Inflammatory macrophage treated with lipopolysaccharide for 1 hour (primary cell): ENCODE measurements at regions not wholly inside any gene's neighbourhood (a gene's known extent, or its start where the extent isn't known, plus 50 kb on each side); places are given as distances from the start of the nearest gene placed in this dataset.
A peak's percentile ranks its signal among the peaks of the same experiment; 100 is the strongest.

Experiments
- DNase-seq, 2 donors: peaks; one replicate each; pipeline ENCODE4 v3.0.0-alpha.2; 2020 to 2022

- DNase-seq: no peak
Observed at GRCh38 chr13:20351281-20352022, 119.3 kb upstream of the GJB6 start.

- DNase-seq: no peak
Observed at GRCh38 chr13:20350819-20351218, 118.7 kb upstream of the GJB6 start.

- DNase-seq: no peak
Observed at GRCh38 chr13:20350382-20350763, 118.3 kb upstream of the GJB6 start.

GRCh38 chr13:20349564-20350381 is 117.7 kb upstream of the GJB6 start:
- DNase-seq: no peak

- DNase-seq: no peak
Observed at GRCh38 chr13:20348645-20349408, 116.7 kb upstream of the GJB6 start.

- DNase-seq: no peak
Observed at GRCh38 chr13:20348018-20348417, 115.9 kb upstream of the GJB6 start.

- no peak for DNase-seq
Observed at GRCh38 chr13:20344836-20345490, 112.8 kb upstream of the GJB6 start.

GRCh38 chr13:20342311-20342710 is 110.2 kb upstream of the GJB6 start:
- peak; percentile 30 to 78 for DNase-seq

GRCh38 chr13:20340759-20341171 is 108.6 kb upstream of the GJB6 start:
- DNase-seq: peak; percentile 56 to 71

- DNase-seq: no peak
Observed at GRCh38 chr13:20340136-20340758, 108.1 kb upstream of the GJB6 start.

- peak; percentile 86 to 95 for DNase-seq
Observed at GRCh38 chr13:20337884-20338551, 105.9 kb upstream of the GJB6 start.

GRCh38 chr13:20336761-20337160 is 104.6 kb upstream of the GJB6 start:
- no peak for DNase-seq

GRCh38 chr13:20334309-20334708 is 102.2 kb upstream of the GJB6 start:
- DNase-seq: no peak

GRCh38 chr13:20332361-20333096 is 100.4 kb upstream of the GJB6 start:
- no peak for DNase-seq

GRCh38 chr13:20331949-20332348 is 99.8 kb upstream of the GJB6 start:
- no peak for DNase-seq

- no peak for DNase-seq
Observed at GRCh38 chr13:20331419-20331818, 99.3 kb upstream of the GJB6 start.

GRCh38 chr13:20326809-20327208 is 94.7 kb upstream of the GJB6 start:
- no peak for DNase-seq

GRCh38 chr13:20326276-20326675 is 94.2 kb upstream of the GJB6 start:
- DNase-seq: no peak

- DNase-seq: no peak
Observed at GRCh38 chr13:20320885-20321284, 88.8 kb upstream of the GJB6 start.

- no peak for DNase-seq
Observed at GRCh38 chr13:20313896-20314295, 81.8 kb upstream of the GJB6 start.

- DNase-seq: no peak
Observed at GRCh38 chr13:20312292-20312691, 80.2 kb upstream of the GJB6 start.
